ENCODE measurements at regions not wholly inside any gene's neighbourhood (a gene's known extent, or its start where the extent isn't known, plus 50 kb on each side); places are given as distances from the start of the nearest gene placed in this dataset.
"Not testable (repeated sequence)": the region's sequence is repeated elsewhere in the genome, so short reads cannot be mapped to it uniquely, and the experiment has no call there.

DNA sequence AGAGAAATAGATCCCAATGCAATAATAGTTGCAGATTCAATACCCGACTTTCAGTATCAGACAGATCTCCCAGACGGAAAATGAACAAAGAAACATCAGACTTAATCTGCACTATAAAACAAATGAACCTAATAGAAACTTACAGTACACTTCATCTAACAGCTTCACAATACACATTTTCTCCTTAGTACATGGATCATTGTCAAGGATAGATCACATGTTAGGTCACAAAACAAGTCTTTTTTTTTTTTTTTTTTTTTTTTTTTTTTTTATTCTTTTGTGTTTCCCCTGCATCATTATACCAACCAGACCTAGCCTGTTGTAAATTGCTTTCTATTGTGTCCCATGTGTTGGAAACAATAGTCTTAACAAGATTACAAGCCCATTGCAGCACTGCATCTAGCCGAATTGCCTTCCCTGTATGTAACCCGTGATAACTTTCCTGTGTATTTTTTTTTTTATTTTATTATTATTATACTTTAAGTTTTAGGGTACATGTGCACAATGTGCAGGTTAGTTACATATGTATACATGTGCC is 134.0 kb upstream of the MAD2L1 start:
- TF ChIP-seq EZH2 (IDR thresholded peaks at IDR 0.05; ENCODE audit: low read depth), result not testable (repeated sequence)
- TF ChIP-seq, protein P1, sequence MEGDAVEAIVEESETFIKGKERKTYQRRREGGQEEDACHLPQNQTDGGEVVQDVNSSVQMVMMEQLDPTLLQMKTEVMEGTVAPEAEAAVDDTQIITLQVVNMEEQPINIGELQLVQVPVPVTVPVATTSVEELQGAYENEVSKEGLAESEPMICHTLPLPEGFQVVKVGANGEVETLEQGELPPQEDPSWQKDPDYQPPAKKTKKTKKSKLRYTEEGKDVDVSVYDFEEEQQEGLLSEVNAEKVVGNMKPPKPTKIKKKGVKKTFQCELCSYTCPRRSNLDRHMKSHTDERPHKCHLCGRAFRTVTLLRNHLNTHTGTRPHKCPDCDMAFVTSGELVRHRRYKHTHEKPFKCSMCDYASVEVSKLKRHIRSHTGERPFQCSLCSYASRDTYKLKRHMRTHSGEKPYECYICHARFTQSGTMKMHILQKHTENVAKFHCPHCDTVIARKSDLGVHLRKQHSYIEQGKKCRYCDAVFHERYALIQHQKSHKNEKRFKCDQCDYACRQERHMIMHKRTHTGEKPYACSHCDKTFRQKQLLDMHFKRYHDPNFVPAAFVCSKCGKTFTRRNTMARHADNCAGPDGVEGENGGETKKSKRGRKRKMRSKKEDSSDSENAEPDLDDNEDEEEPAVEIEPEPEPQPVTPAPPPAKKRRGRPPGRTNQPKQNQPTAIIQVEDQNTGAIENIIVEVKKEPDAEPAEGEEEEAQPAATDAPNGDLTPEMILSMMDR (conservative IDR thresholded peaks at IDR 0.05), result not testable (repeated sequence)
